Transverse colon (tissue), 4 donors: ENCODE measurements at regions not wholly inside any gene's neighbourhood (a gene's known extent, or its start where the extent isn't known, plus 50 kb on each side); places are given as distances from the start of the nearest gene placed in this dataset.
"Not testable (repeated sequence)": the region's sequence is repeated elsewhere in the genome, so short reads cannot be mapped to it uniquely, and the experiment has no call there.

ENCODE experiments used
- DNase-seq: peaks from one replicate; pipeline ENCODE4 v3.0.0-alpha.2; 2019
- H3K27ac ChIP-seq, 4 donors: fragments of 200-600 bp; sonication (generic); 2 replicates each; pipeline ENCODE4 v1.5.1; 2016 to 2018; ENCODE audit warnings: inconsistent platforms in 4 of 4
- H3K27me3 ChIP-seq: fragments of 200-600 bp; sonication (generic); 2 replicates; pipeline ENCODE4 v1.5.1; 2017; ENCODE audit warnings: inconsistent platforms
- H3K36me3 ChIP-seq, 4 donors: fragments of 200-600 bp; sonication (generic); 2 replicates each; pipeline ENCODE4 v1.5.1; 2017 to 2019; ENCODE audit warnings: inconsistent platforms in 4 of 4
- H3K4me1 ChIP-seq, 4 donors: fragments of 200-600 bp; sonication (generic); 2 replicates each; pipeline ENCODE4 v1.5.1; 2017 to 2020; ENCODE audit warnings: inconsistent platforms in 4 of 4
- H3K4me3 ChIP-seq, 4 donors: fragments of 200-600 bp; sonication (generic); 1 replicate in 1 of 4; 2 replicates in 3 of 4; pipeline versions ENCODE4 v1.5.1 to v1.6.1; 2017 to 2019; ENCODE audit warnings: inconsistent platforms in 4 of 4
- H3K9me3 ChIP-seq, 2 donors: fragments of 200-600 bp; sonication (generic); 2 replicates each; pipeline ENCODE4 v1.5.1; 2017 to 2019; ENCODE audit warnings: inconsistent platforms in 2 of 2
- CTCF ChIP-seq, 5 experiments: fragments of 200-600 bp in 3 of 5; fragments of 450-650 bp in 2 of 5; sonication (generic) in 3 of 5; IDR thresholded peaks; 1 replicate in 2 of 5; 2 replicates in 3 of 5; pipeline ENCODE4 v1.5.1; 2016 to 2017; ENCODE audit warnings: antibody characterized with exemption in 5 of 5, inconsistent platforms in 3 of 5, mild to moderate bottlenecking in 2 of 5, moderate library complexity in 1 of 5
- EP300 ChIP-seq: sonication (generic); formaldehyde crosslinking; IDR thresholded peaks from one replicate; pipeline ENCODE4 v1.6.1; 2017; ENCODE audit warnings: antibody characterized with exemption, low read depth
- POLR2A ChIP-seq: fragments of 450-650 bp; IDR thresholded peaks from one replicate; pipeline ENCODE4 v1.6.1; 2016; ENCODE audit warnings: antibody characterized with exemption, mild to moderate bottlenecking, moderate library complexity
- POLR2AphosphoS5 ChIP-seq, 3 donors: sonication (generic); formaldehyde crosslinking; IDR thresholded peaks; one replicate each; pipeline ENCODE4 v1.6.1; 2016; ENCODE audit warnings: antibody characterized with exemption in 3 of 3
- WGBS, 2 donors: methylation state at CpG; one replicate each; pipeline ENCODE4 v1.1.5; 2018; ENCODE audit warnings: low coverage in 1 of 2; 5-methylcytosine and 5-hydroxymethylcytosine counted together
- in situ Hi-C, 4 donors: fragments of 200-750 bp; cut with MboI; loops; one replicate each; pipeline versions ENCODE4 v1.15.0 to v1.15.1; 2017; ENCODE audit warnings: low sequenced_read_pairs in 3 of 4, low pct_ligation_motif_present in 1 of 4, low pct_unique_long_range_greater_than_20kb in 1 of 4
- intact Hi-C: fragments of 100-400 bp; cut with DNase I; formaldehyde crosslinking; loops from one replicate; pipeline ENCODE4 v1.15.1; 2023; ENCODE audit warnings: low total_unique reads

DNA sequence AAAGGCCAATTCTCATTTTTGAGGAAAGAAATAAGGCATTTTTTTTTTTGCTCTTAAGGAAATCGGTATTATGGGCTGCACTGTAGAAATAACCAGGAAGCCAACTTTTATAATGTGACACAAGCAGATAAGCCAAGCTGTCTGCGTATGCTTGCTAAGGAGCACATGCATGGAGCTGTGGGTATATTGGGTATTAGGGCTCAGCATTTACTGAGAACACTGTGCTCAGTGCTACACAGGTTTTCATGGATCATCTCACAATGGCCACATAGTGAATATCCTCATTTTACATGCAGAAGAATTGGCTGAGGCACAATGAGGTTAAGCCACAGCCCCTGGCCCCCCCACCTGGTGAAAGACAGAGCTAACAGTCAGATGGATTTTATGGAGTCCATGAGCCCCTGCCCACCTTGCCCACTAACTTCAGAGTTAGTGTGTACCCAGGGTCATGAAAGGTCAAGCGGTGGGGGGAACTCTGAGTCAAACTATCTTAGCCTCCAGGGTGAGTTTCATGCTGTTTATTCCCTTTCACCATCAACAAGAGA, 204.8 kb downstream of the SPATA31A6 start:
- Histone ChIP-seq H3K36me3 (no peaks in the 10 kb centered on the region), H3K4me1 (no peaks in the 10 kb centered on the region), H3K9me3 (peaks cover 0 to 4% of the 10 kb centered on the region in 2 donors), H3K27me3 (no peaks in the 10 kb centered on the region), H3K27ac (no peak overlapping the region), H3K4me3 (no peak overlapping the region)
- 78 to 82% methylated on average over 3 of the region's 3 CpGs for WGBS, 2 donors
- no peak for DNase-seq
- intact Hi-C loops (no loop called here), in situ Hi-C loops (no loop called here)
- TF ChIP-seq POLR2AphosphoS5 (IDR thresholded peaks at IDR 0.05) (no peak), CTCF (IDR thresholded peaks at IDR 0.05) (no peak), POLR2A (no peak), EP300 (no peak)

- TF ChIP-seq POLR2AphosphoS5 (IDR thresholded peaks at IDR 0.05) (no peak), POLR2A (no peak), CTCF (IDR thresholded peaks at IDR 0.05) (no peak), EP300 (no peak)
- H3K4me3 ChIP-seq = no peak overlapping the region
- intact Hi-C loops = no loop called here
- 75 to 84% methylated on average over 6 of the region's 6 CpGs for WGBS, 2 donors
- H3K36me3 ChIP-seq = no peaks in the 10 kb centered on the region
- peaks cover 0 to 4% of the 10 kb centered on the region in 2 donors for H3K9me3 ChIP-seq
- no peaks in the 10 kb centered on the region for H3K27me3 ChIP-seq
- no peak for DNase-seq
- in situ Hi-C loops = no loop called here
- H3K4me1 ChIP-seq = no peaks in the 10 kb centered on the region
- no peak overlapping the region for H3K27ac ChIP-seq
Observed at GRCh38 chr9:42388846-42389245, 205.4 kb downstream of the SPATA31A6 start.

DNA sequence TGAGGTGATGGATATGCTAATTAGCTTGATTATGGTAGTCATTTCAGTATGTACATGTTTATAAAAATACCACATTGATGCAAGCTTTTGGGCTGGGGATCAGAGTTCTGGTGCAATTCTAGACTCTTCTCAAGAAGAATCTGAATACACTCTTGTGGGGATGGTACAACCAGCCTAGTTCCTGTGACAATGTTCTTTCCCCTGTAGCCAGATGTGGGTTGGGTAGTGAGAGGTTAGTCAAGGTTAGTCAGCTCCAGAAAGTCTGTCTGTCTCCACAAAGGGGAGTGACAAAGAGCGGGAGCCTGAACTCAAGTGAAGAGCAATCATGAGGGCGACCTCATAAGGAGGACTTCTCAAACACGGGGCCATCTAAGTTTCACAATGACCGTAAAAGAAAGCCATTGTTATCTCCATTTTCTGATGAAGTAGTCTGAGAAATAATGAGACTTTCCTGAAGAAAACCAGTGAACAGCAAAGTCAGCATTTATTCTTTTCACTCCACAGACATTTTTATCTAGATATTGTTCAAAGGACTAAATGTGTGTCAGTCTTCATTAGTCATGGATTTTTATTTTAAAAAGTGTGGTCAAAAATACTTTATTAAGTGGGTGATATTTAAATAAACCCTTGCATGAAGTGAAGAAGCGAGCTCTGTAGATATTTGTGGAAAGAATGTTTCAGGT, 209.5 kb downstream of the SPATA31A6 start:
- in situ Hi-C loops = not testable (repeated sequence)

GRCh38 chr9:42396318-42396717, 212.9 kb downstream of the SPATA31A6 start:
- Histone ChIP-seq H3K27ac (no peak overlapping the region), H3K9me3 (no peaks in the 10 kb centered on the region), H3K4me3 (no peak overlapping the region), H3K27me3 (no peaks in the 10 kb centered on the region), H3K36me3 (no peaks in the 10 kb centered on the region), H3K4me1 (no peaks in the 10 kb centered on the region)
- no peak for TF ChIP-seq POLR2AphosphoS5 (IDR thresholded peaks at IDR 0.05)
- TF ChIP-seq CTCF (IDR thresholded peaks at IDR 0.05) = no peak
- TF ChIP-seq EP300 = no peak
- TF ChIP-seq POLR2A = no peak
- intact Hi-C loops (no loop called here), in situ Hi-C loops (no loop called here)
- DNase-seq = no peak
- 80 to 93% methylated on average over 1 to 2 of the region's 2 CpGs for WGBS, 2 donors

More for the DNA sequence above, 209.5 kb downstream of the SPATA31A6 start:
- H3K4me1 ChIP-seq, DNase-seq, H3K27ac ChIP-seq, H3K36me3 ChIP-seq, H3K27me3 ChIP-seq, H3K9me3 ChIP-seq, intact Hi-C loops, H3K4me3 ChIP-seq: not testable (repeated sequence)
- 63 to 83% methylated on average over 4 to 5 of the region's 5 CpGs for WGBS, 2 donors

DNA sequence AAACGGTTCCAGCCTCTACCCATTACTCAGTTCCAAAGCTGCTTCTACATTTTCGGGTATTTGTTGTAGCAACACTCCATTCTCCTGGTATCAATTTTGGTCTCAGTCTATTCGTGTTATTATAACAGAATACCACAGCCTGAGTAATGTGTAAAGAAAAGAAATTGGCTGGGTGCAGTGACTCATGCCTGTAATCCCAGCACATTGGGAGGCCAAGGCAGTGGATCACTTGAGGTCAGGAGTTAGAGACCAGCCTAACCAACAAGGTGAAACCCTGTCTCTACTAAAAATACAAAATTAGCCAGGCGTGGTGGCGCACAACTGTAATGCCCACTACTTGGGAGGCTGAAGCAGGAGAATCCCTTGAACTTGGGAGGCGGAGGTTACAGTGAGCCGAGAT, 213.9 kb downstream of the SPATA31A6 start:
- in situ Hi-C loops = not testable (repeated sequence)

GRCh38 chr9:42402919-42403318, 219.5 kb downstream of the SPATA31A6 start:
- intact Hi-C loops, H3K4me3 ChIP-seq, H3K27me3 ChIP-seq, in situ Hi-C loops, H3K36me3 ChIP-seq, H3K4me1 ChIP-seq, H3K27ac ChIP-seq, H3K9me3 ChIP-seq, DNase-seq: not testable (repeated sequence)
- 59 to 77% methylated on average over 2 of the region's 2 CpGs for WGBS, 2 donors

More for the DNA sequence above, 213.9 kb downstream of the SPATA31A6 start:
- H3K4me3 ChIP-seq, DNase-seq, H3K27ac ChIP-seq, H3K36me3 ChIP-seq, intact Hi-C loops, H3K4me1 ChIP-seq, H3K9me3 ChIP-seq, H3K27me3 ChIP-seq: not testable (repeated sequence)
- 78 to 83% methylated on average over 4 to 7 of the region's 7 CpGs for WGBS, 2 donors

- H3K9me3 ChIP-seq, intact Hi-C loops, in situ Hi-C loops, H3K4me3 ChIP-seq, H3K4me1 ChIP-seq, H3K36me3 ChIP-seq, H3K27me3 ChIP-seq, DNase-seq, H3K27ac ChIP-seq: not testable (repeated sequence)
- 93% methylated on average over 1 of the region's 1 CpG; no CpG with 5 or more reads in 1 of the 2 donors for WGBS, 2 donors
Observed at GRCh38 chr9:42409581-42409980, 226.1 kb downstream of the SPATA31A6 start.

- H3K27me3 ChIP-seq, H3K9me3 ChIP-seq, H3K27ac ChIP-seq, in situ Hi-C loops, H3K4me1 ChIP-seq, intact Hi-C loops, H3K36me3 ChIP-seq, H3K4me3 ChIP-seq, DNase-seq: not testable (repeated sequence)
- 86% methylated on average over 1 of the region's 1 CpG; no CpG with 5 or more reads in 1 of the 2 donors for WGBS, 2 donors
Observed at GRCh38 chr9:42412354-42412753, 228.9 kb downstream of the SPATA31A6 start.
